ENCODE measurements at regions not wholly inside any gene's neighbourhood (a gene's known extent, or its start where the extent isn't known, plus 50 kb on each side); places are given as distances from the start of the nearest gene placed in this dataset.

GRCh38 chr12:115233891-115234543, 550.0 kb upstream of the TBX3 start:
- Histone ChIP-seq H3K9me2 (no peaks in the 10 kb centered on the region), H3K9me3 (no peaks in the 10 kb centered on the region), H3K36me3 (replicated peaks in 1 of 2; ENCODE audit: control insufficient read depth in 1 of 2, insufficient read depth in 2 of 2, low read length in 1 of 2) (no peaks in the 10 kb centered on the region), H2AFZ (ENCODE audit: low read depth) (no peak overlapping the region), H3K27ac (ENCODE audit: low read depth in 2 of 2, low read length in 1 of 2) (peak overlapping the region in 1 of 2 experiments; percentile 74; a peak in 1 of 4 replicates), H3K4me3 (ENCODE audit: low read depth in 2 of 2, low read length in 1 of 2) (no peak overlapping the region), H3K9ac (no peak overlapping the region), H3F3A (replicated peaks; ENCODE audit: insufficient read depth) (no peaks in the 10 kb centered on the region), H3K4me1 (ENCODE audit: control insufficient read depth in 1 of 2, insufficient read depth in 2 of 2, low read depth in 1 of 2, low read length in 1 of 2) (peaks cover 0 to 15% of the 10 kb centered on the region in 2 experiments; a peak in 2 of 4 replicates), H3K4me2 (no peak overlapping the region), H4K20me1 (ENCODE audit: insufficient read depth) (no peaks in the 10 kb centered on the region), H3K27me3 (ENCODE audit: insufficient read depth) (no peaks in the 10 kb centered on the region), H3K79me2 (ENCODE audit: insufficient read depth) (no peaks in the 10 kb centered on the region)
- DNase-seq = peak; percentile 63
- ChIA-PET CTCF (interaction anchor here (0.6 kb wide), 1 partner anchor 74 kb away, joined by 4 read pairs; no protein-coding TSS in a partner anchor), POLR2A (no interaction called here)
- WGBS (ENCODE audit: low lambda C conversion rate) = 48% methylated on average over 6 of the region's 6 CpGs
- TF ChIP-seq FOXJ3 (CRISPR knock-in tag; IDR thresholded peaks at IDR 0.05) (peak; percentile 61; the same call in 1 of the 2 replicates), RCOR1 (IDR thresholded peaks at IDR 0.05; ENCODE audit: low read length) (peak; percentile 84; the same call in 1 of the 2 replicates), USF1 (IDR thresholded peaks at IDR 0.05; ENCODE audit: borderline replicate concordance, low read depth) (no peak), TCF12 (IDR thresholded peaks at IDR 0.05) (peak; percentile 90), GATA2 (CRISPR knock-in tag; IDR thresholded peaks at IDR 0.05) (peak; percentile 56), PBX3 (IDR thresholded peaks at IDR 0.05) (peak; percentile 60), EP300 (IDR thresholded peaks at IDR 0.05; ENCODE audit: borderline replicate concordance in 1 of 2, low read depth in 1 of 2, low read length in 1 of 2) (peak; percentile 56 to 96; a peak in 3 of 4 replicates), SMC3 (IDR thresholded peaks at IDR 0.05; ENCODE audit: low read depth, low read length) (no peak), MXI1 (IDR thresholded peaks at IDR 0.05; ENCODE audit: low read depth, low read length) (0 out of 2 replicates have a peak, but pooled peaks have one; percentile 25), NFIC (IDR thresholded peaks at IDR 0.05; ENCODE audit: borderline replicate concordance) (peak; percentile 37; the same call in 1 of the 2 replicates), CTCF (IDR thresholded peaks at IDR 0.05) (no peak), CHD2 (IDR thresholded peaks at IDR 0.05; ENCODE audit: low read length, partially characterized antibody) (peak; percentile 55), NRF1 (IDR thresholded peaks at IDR 0.05; ENCODE audit: low read depth, low read length) (no peak), POLR2AphosphoS5 (IDR thresholded peaks at IDR 0.05; ENCODE audit: low read depth, low read length) (peak; percentile 58; the same call in 1 of the 2 replicates), ELF1 (IDR thresholded peaks at IDR 0.05) (no peak), RAD21 (IDR thresholded peaks at IDR 0.05; ENCODE audit: low read length) (peak; percentile 27; the same call in 1 of the 2 replicates), REST (IDR thresholded peaks at IDR 0.05; ENCODE audit: low read depth, low read length) (no peak), JUND (IDR thresholded peaks at IDR 0.05) (peak; percentile 26), RFX5 (IDR thresholded peaks at IDR 0.05; ENCODE audit: low read length) (no peak)

All from SK-N-SH (cell line).